ENCODE measurements at regions not wholly inside any gene's neighbourhood (a gene's known extent, or its start where the extent isn't known, plus 50 kb on each side); places are given as distances from the start of the nearest gene placed in this dataset.
"Not testable (repeated sequence)": the region's sequence is repeated elsewhere in the genome, so short reads cannot be mapped to it uniquely, and the experiment has no call there.

- TF ChIP-seq, protein P1, sequence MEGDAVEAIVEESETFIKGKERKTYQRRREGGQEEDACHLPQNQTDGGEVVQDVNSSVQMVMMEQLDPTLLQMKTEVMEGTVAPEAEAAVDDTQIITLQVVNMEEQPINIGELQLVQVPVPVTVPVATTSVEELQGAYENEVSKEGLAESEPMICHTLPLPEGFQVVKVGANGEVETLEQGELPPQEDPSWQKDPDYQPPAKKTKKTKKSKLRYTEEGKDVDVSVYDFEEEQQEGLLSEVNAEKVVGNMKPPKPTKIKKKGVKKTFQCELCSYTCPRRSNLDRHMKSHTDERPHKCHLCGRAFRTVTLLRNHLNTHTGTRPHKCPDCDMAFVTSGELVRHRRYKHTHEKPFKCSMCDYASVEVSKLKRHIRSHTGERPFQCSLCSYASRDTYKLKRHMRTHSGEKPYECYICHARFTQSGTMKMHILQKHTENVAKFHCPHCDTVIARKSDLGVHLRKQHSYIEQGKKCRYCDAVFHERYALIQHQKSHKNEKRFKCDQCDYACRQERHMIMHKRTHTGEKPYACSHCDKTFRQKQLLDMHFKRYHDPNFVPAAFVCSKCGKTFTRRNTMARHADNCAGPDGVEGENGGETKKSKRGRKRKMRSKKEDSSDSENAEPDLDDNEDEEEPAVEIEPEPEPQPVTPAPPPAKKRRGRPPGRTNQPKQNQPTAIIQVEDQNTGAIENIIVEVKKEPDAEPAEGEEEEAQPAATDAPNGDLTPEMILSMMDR (IDR thresholded peaks at IDR 0.05; ENCODE audit: insufficient read depth, low read length): no peak
- DNase-seq (ENCODE audit: low read depth): no peak
Observed at GRCh38 chr1:89436856-89437255, 73.0 kb downstream of the GBP6 start.

GRCh38 chr1:89438301-89438700 is 74.4 kb downstream of the GBP6 start:
- DNase-seq (ENCODE audit: low read depth); H3K4me3 ChIP-seq (ENCODE audit: low read depth, low read length): not testable (repeated sequence)

More at GRCh38 chr1:89436856-89437255, 73.0 kb downstream of the GBP6 start:
- H3K4me3 ChIP-seq (ENCODE audit: low read depth, low read length): no peak overlapping the region

DNA sequence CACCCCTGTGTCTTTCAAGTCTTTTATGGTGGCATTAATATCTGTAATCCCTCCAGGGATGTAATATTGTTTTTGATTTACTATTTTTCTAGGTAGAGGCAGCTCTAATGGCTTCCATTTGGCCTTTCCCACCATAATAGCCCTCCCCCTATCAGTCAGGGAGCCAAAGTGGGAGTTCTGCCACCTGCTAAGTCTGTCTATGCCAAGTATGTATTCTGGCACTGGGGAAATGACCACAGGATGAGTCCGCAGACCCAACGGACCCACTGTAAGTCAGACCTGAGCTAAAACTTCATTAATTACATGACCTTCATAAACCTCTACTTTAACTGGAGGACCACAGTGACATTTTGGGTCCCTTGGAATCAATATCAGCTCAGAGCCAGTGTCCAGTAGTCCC is 77.1 kb downstream of the GBP6 start:
- TF ChIP-seq, protein P1 (IDR thresholded peaks at IDR 0.05; ENCODE audit: insufficient read depth, low read length): no peak
- H3K4me3 ChIP-seq (ENCODE audit: low read depth, low read length): no peak overlapping the region
- no peak for DNase-seq (ENCODE audit: low read depth)

- DNase-seq (ENCODE audit: low read depth): no peak
- H3K4me3 ChIP-seq (ENCODE audit: low read depth, low read length): no peak overlapping the region
- TF ChIP-seq, protein P1 (IDR thresholded peaks at IDR 0.05; ENCODE audit: insufficient read depth, low read length): no peak
Observed at GRCh38 chr1:89444791-89445190, 79.8 kb upstream of the LRRC8B start.

DNA sequence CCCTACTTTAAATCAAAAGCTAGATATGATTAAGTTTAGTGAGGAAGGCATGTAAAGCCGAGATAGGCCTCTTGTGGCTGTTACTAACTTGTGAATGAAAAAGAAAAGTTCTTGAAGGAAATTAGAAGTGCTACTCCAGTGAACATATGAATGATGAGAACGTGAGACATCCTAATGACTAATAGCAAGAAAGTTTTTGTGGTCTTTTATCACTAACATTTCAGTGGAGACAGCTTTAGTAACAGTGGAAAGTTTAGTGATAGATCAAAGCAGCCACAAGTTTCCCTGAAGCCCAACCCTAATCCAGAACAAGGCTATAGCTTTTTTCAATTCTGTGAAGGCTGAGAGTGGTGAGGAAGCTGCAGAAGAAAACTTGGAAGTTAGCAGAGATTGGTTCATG is 73.6 kb upstream of the LRRC8B start:
- TF ChIP-seq, protein P1 (IDR thresholded peaks at IDR 0.05; ENCODE audit: insufficient read depth, low read length): no peak
- H3K4me3 ChIP-seq (ENCODE audit: low read depth, low read length): no peak overlapping the region
- peak; percentile 19 for DNase-seq (ENCODE audit: low read depth)

- no peak for DNase-seq (ENCODE audit: low read depth)
- H3K4me3 ChIP-seq (ENCODE audit: low read depth, low read length): no peak overlapping the region
- TF ChIP-seq, protein P1 (IDR thresholded peaks at IDR 0.05; ENCODE audit: insufficient read depth, low read length): no peak
Observed at GRCh38 chr1:89453123-89453972, 71.3 kb upstream of the LRRC8B start.

DNA sequence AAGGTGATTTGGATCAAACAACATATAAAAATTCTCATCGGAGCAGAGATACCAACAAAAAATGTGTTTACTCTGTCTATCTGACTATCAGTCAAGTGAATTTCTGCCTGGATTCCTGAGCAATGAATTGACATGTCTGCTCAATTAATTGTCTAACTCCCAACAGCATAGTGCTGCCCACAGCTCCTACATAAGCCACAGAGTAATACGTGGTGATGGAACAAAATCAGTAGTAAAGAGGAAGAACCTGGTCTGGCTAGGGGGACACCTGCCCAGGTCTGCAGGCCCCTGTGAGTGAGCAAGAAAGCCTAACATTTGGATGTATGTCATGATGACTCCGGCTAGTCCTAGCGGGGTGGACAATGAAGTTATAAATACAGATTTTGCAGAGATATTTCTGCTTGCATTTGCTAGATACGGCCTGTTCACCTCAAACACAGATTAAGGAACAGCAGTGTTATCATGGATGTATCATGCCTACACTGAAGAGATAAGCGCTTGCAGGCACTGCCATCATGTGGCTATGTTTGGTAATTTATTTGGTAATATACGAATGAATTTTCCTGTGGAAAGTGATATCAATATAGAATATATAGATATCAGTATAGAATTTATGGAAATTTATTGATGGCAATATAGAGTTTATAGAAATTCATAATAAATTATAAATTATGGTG is 69.6 kb upstream of the LRRC8B start:
- peak; percentile 66 for DNase-seq (ENCODE audit: low read depth)
- TF ChIP-seq, protein P1 (IDR thresholded peaks at IDR 0.05; ENCODE audit: insufficient read depth, low read length): peak; percentile 69
- no peak overlapping the region for H3K4me3 ChIP-seq (ENCODE audit: low read depth, low read length)
